ENCODE measurements at regions not wholly inside any gene's neighbourhood (a gene's known extent, or its start where the extent isn't known, plus 50 kb on each side); places are given as distances from the start of the nearest gene placed in this dataset.

- intact Hi-C loops (cut with micrococcal nuclease) = no loop called here
- FAIRE-seq (no peak), DNase-seq (ENCODE audit: low read depth, low spot score) (no peak)
- no peak overlapping the region for H3K4me3 ChIP-seq (replicated peaks in 1 of 3; ENCODE audit: insufficient read depth in 1 of 3, low read depth in 1 of 3, low read length in 3 of 3)
- H3K27ac ChIP-seq (ENCODE audit: insufficient read depth, low read depth, low read length) = no peak overlapping the region
- ChIA-PET POLR2A (no interaction called here), CTCF (no interaction called here)
- no peak overlapping the region for H2AFZ ChIP-seq (ENCODE audit: low read depth, low read length)
- no peaks in the 10 kb centered on the region for H4K20me1 ChIP-seq (replicated peaks; ENCODE audit: control insufficient read depth, extremely low read depth, insufficient read depth, low read length)
- BruUV-seq (replicated peaks) = no TSS peak
- H3K9me3 ChIP-seq (replicated peaks; ENCODE audit: control insufficient read depth, insufficient read depth, low read length) = no peaks in the 10 kb centered on the region
- H3K36me3 ChIP-seq (ENCODE audit: control insufficient read depth in 2 of 2, extremely low read depth in 1 of 2, insufficient read depth in 2 of 2, low read length in 2 of 2) = no peaks in the 10 kb centered on the region
- no peaks in the 10 kb centered on the region for H3K79me2 ChIP-seq (ENCODE audit: control insufficient read depth, insufficient read depth, low read length)
- H3K27me3 ChIP-seq (ENCODE audit: control insufficient read depth in 2 of 2, insufficient read depth in 2 of 2, low read length in 2 of 2) = no peaks in the 10 kb centered on the region
- no peaks in the 10 kb centered on the region for H3K4me1 ChIP-seq (ENCODE audit: control insufficient read depth, extremely low read depth, insufficient read depth, low read length)
- no peak overlapping the region for H3K4me2 ChIP-seq (ENCODE audit: insufficient read depth, low read length)
- TF ChIP-seq POLR2AphosphoS5 (IDR thresholded peaks at IDR 0.05; ENCODE audit: insufficient read depth, low read depth, low read length) (no peak), EZH2 (IDR thresholded peaks at IDR 0.05; ENCODE audit: borderline replicate concordance, low read depth, low read length, severe bottlenecking) (no peak), POLR2A (IDR thresholded peaks at IDR 0.05; ENCODE audit: low read depth, low read length) (no peak), CTCF (IDR thresholded peaks at IDR 0.05; ENCODE audit: extremely low read depth in 1 of 2, insufficient read depth in 1 of 2, low read depth in 1 of 2, low read length in 2 of 2) (no peak), MAX (IDR thresholded peaks at IDR 0.05; ENCODE audit: insufficient read depth, insufficient read length) (no peak), FOS (IDR thresholded peaks at IDR 0.05; ENCODE audit: borderline replicate concordance, insufficient read depth, low read length) (no peak), MYC (IDR thresholded peaks at IDR 0.05; ENCODE audit: low read depth, low read length) (no peak), JUN (IDR thresholded peaks at IDR 0.05; ENCODE audit: borderline replicate concordance, insufficient read depth, insufficient read length, low read depth) (no peak), GATA2 (IDR thresholded peaks at IDR 0.05; ENCODE audit: insufficient read depth, insufficient read length, low read depth, low read length) (no peak)
- no peaks in the 10 kb centered on the region for H3K9me1 ChIP-seq (replicated peaks; ENCODE audit: control insufficient read depth, extremely low read depth, insufficient read depth, low read length)
- dilution Hi-C loops (cut with MboI; ENCODE audit: extremely low pct_ligation_motif_present, low sequenced_read_pairs) = no loop called here
- no peak overlapping the region for H3K9ac ChIP-seq (replicated peaks; ENCODE audit: extremely low read depth, insufficient read depth, low read length)
Measured at GRCh38 chr11:22106566-22106965, 86.3 kb upstream of the ANO5 start.

All from endothelial cell of umbilical vein (primary cell).